Fibroblast of the conjunctiva (primary cell): ENCODE measurements at regions not wholly inside any gene's neighbourhood (a gene's known extent, or its start where the extent isn't known, plus 50 kb on each side); places are given as distances from the start of the nearest gene placed in this dataset.
"Not testable (repeated sequence)": the region's sequence is repeated elsewhere in the genome, so short reads cannot be mapped to it uniquely, and the experiment has no call there.

ENCODE experiments used
- DNase-seq: peaks from one replicate; pipeline ENCODE4 v3.0.0-alpha.2; 2010; ENCODE audit warnings: low read depth

GRCh38 chr3:36077320-36077719 lies 303.0 kb upstream of the STAC start:
- DNase-seq: no peak

GRCh38 chr3:36082958-36083357 lies 297.3 kb upstream of the STAC start:
- not testable (repeated sequence) for DNase-seq

DNA sequence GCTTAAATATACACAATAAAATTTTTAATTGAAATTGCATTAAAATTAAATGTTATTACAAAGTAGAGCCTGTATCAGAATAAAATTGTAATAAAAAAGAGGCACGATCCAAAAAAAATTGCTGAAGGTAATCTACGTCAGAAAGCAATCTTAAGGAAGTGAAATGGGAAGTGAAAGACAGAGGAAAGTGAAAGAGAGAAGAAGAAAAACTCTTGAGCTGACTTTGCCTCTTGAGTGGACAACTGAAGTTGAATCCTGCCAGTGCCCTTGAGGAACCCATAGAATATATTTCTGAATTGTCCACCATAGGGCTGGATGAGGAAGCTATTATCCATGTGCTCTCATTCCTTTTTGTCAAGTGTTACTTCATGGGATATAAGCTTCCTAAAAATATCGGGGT lies 285.1 kb upstream of the STAC start:
- no peak for DNase-seq

DNA sequence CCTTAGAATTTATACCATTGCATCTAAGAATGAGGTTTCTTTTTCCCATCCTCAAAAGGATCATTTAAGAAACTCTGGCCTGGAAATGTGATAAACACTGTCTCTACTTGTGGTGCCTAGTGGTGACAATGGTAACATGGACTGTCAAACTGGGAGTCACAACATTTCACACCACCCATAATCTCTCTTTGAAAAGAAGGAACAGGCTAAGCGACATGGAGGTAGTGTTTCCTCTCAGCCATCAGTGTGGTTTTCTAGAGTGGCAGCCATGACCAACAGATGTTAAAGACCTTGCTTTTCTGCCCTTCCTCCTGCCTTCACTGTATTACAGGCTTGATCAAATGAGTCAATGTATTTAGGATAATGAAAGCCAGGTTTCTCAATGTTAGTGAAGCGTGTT lies 283.1 kb upstream of the STAC start:
- DNase-seq: no peak

GRCh38 chr3:36114353-36114752 lies 266.0 kb upstream of the STAC start:
- no peak for DNase-seq

- DNase-seq: peak; percentile 40
Measured at GRCh38 chr3:36124118-36124796, 256.0 kb upstream of the STAC start.

GRCh38 chr3:36132214-36132613 lies 248.1 kb upstream of the STAC start:
- DNase-seq: no peak

GRCh38 chr3:36135863-36136262 lies 244.4 kb upstream of the STAC start:
- no peak for DNase-seq

DNA sequence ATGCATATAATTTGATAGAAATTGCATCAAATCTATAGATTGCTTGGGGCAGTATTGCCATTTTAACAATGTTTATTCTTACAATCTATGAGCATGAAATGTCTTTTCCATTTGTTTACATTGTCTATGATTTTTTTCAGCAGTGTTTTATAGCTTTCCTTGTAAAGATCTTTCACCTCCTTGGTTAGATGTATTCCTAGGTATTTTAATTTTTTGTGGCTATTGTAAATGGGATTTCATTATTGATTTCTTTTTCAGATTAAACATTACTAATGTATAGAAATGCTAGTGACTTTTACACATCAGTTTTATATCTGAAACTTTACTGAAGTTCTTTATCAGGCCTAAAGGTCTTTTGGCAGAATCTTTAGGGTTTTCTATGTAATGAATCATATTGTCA lies 237.6 kb upstream of the STAC start:
- DNase-seq: no peak

- DNase-seq: no peak
Measured at GRCh38 chr3:36146404-36146803, 233.9 kb upstream of the STAC start.

DNA sequence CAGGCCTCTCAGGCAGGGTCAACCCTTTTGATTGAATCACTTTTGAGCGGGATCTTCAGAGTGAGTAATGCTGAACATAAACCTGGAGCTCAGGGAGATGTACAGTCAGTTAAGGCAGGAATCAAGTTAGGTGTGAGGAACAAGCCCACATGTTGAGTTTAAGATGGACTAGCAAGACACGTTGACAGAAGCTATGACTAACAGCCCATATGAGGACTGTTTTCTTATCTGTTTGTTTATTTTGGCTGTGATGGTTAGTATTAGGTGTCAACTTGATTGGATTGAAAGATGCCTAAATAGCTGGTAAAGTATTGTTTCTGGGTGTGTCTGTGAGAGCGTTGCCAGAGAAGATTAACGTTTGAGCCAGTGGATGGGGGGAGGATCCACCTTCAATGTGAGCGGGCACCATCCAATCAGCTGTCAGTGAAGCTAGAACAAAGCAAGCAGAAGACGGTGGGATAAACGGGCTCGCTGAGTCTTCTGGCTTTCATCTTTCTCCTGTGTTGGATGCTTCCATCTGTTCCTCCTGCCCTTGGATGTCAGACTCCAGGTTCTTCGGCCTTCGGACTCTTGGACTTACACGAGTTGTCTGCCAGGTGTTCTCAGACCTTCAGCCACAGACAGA lies 232.3 kb upstream of the STAC start:
- DNase-seq: no peak

GRCh38 chr3:36149447-36149865 lies 230.8 kb upstream of the STAC start:
- DNase-seq: no peak

DNA sequence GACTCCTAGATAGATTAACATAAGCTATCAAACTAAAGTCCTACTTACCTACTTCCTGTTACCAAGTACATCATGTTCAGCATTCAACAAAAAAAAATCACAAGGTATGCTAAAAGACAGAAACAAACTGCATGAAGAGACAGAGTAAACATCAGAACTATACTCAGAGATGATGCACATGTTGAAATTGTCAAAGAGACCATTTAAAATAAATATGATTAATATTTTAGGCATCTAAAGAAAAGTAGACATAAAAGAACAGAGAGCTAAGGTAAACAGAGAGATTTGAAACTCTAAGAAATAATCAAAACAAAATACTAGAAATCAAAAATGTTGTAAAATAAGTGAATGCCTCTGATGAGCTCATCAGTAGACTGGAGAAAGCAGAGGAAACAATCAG lies 224.8 kb upstream of the STAC start:
- DNase-seq: no peak

DNA sequence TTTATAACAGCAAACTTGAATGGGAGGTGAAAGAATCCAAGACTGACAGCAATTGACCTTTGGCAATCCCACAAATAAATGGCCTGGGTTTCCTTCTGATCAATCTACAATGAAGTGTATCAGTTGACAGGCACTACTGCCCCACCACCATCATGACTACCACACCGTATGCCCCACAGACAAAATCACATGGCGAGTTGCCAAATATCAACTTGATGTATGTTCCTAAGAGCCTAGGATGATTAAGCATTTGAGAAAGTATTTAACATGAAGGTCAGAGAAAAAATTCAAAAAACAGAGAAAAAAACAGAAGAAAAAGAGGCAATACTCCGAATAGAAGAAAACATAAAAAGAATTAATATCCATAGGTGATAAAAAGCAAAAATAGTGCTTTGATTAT lies 215.9 kb upstream of the STAC start:
- DNase-seq: no peak

DNA sequence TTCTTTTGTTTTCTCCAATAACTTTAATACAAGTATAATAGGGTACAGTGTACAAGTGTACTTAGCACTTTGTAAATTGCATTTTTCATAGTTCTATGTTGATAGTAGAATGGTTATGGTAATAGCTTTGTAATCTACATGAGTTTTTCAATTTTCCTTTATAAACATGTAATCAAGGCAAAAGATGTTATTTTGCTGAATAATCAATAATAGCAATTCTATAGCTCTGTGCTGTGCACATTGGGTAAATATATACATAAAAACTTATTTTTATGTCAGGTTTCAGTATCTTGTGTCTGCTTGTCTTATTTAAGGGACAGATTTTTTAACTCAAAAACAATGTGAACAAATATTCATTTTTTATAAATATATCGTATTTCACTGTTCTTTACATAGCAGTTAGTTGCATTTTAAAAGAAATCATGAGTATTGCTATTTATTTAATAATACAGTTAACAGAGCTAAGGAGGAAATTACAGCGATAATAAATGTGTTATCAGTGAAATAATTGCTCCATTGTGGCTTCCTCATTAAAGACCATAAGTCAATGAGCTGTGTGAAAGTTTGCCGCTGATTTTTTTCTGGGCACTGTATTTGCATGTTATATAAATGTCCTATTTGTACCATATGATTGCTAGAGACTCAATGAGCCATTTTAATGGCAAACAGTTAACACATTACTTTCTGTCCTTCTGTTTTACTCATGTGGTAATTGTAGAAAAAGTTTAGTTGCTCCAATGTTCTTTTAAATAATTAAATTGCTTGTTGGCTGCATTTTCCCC lies 214.6 kb upstream of the STAC start:
- no peak for DNase-seq

DNA sequence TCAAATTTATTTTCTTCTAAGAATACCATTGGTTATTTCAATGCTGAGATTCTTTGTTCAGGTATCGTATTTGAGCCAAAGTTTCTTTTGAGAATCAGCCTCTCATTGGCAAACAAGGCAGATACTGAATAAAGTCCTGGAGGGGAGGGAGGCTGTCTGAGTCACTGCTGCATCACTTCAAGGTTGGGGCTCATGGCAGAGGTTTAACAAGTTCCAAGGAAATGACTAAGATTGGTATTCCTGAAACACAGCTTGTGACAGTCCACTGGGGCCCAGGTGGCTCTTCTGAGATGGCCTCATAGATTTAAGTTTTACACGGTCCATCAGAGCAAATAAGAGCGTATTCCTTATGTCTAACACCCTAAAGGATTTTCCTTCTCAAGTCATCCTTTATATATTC lies 213.8 kb upstream of the STAC start:
- no peak for DNase-seq

- DNase-seq: no peak
Measured at GRCh38 chr3:36172699-36173098, 207.6 kb upstream of the STAC start.

- DNase-seq: no peak
Measured at GRCh38 chr3:36175113-36175812, 205.0 kb upstream of the STAC start.

DNA sequence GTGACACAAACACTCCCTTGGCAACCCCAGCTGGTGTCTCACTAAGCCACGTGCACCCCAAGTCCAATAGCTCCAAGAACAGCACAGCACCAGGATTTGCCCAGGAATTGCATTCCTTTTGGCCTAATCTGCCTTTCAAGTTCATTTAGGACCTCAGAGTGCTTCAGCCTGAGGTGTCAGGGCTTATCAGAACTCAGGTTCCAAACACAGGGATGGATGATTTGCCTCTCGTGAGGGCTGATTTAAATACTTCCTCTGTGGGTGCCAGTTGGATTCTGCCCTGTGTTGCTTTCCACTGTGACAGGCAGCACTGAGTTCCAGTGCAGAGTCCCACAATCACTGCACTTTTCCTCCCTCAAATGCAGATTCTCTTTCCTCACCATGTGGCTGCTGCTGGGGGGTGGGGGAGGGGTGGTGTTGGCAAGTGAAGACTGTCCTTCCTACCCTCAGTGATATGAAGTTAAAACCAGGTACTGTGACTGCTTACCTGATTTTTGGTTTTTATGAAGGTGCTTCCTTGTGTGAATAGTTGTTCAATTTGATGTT lies 204.3 kb upstream of the STAC start:
- no peak for DNase-seq

DNA sequence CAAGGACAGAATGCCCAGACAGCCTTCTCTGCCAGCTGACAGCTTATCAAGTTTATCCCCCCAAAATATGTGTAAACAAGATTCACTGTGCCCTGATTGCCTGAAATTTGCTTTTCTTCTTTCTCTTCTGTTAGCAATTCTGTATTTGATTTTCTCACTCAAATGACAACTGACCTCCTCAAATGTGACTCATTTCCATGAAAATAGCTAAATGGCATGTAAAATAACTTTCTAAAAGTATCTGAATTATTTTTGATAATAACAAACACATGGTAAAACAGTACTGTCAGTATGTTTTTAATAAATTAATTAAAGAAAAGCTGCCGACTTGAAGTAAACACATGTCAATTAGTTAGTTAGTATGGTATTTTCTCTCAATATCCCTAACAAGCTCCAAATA lies 202.3 kb upstream of the STAC start:
- no peak for DNase-seq

DNA sequence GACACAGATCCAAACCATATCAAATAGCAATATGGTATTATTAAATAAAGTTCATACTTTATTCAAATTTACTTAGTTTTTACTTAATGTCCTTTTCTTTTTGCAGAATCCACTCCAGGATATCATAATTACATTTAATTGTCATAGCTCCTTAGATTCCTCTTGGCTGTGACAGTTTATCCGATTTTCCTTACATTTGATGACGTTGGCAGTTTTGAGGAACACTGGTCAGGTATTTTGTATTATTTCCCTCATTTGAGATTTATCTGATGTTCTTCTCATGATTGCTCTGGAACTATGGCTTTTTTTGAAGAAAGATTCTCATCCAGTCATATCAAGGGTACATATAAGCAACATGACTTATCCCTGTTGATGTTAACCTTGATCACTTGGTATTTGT lies 198.3 kb upstream of the STAC start:
- DNase-seq: no peak

DNA sequence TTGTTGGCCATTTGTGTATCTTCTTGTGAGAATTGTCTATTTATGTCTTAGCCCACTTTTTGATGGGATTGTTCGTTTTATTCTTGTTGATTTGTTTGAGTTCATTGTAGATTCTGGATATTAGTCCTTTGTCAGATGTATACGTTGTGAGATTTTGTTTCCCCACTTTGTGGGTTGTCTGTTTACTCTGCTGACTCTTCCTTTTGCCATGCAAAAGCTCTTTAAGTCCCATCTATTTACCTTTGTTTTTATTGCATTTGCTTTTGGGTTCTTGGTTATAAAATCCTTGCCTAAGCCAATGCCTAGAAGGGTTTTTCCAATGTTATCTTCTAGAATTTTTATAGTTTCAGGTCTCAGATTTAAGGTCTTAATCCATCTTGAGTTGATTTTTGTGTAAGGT lies 193.1 kb upstream of the STAC start:
- not testable (repeated sequence) for DNase-seq
